Effector memory CD4-positive, alpha-beta T cell (primary cell): ENCODE measurements at regions not wholly inside any gene's neighbourhood (a gene's known extent, or its start where the extent isn't known, plus 50 kb on each side); places are given as distances from the start of the nearest gene placed in this dataset.

ENCODE experiments used
- DNase-seq, 3 donors: peaks; one replicate each; pipeline ENCODE4 v3.0.0-alpha.2; 2020
- H3K27ac ChIP-seq: 2 replicates; pipeline ENCODE4 v1.7.0; 2013; ENCODE audit warnings: mild to moderate bottlenecking, low read length, moderate library complexity; ENCODE audit not compliant: insufficient read depth, poor library complexity, severe bottlenecking
- H3K27me3 ChIP-seq: replicated peaks from 2 replicates; pipeline ENCODE4 v1.7.0; 2013; ENCODE audit warnings: mild to moderate bottlenecking, low read length; ENCODE audit not compliant: insufficient read depth, control insufficient read depth, poor library complexity, severe bottlenecking
- H3K36me3 ChIP-seq: 2 replicates; pipeline ENCODE4 v1.7.0; 2013; ENCODE audit warnings: mild to moderate bottlenecking, low read length, moderate library complexity; ENCODE audit not compliant: control insufficient read depth, insufficient read depth
- H3K4me1 ChIP-seq: 2 replicates; pipeline ENCODE4 v1.7.0; 2013; ENCODE audit warnings: low read length, mild to moderate bottlenecking; ENCODE audit not compliant: control insufficient read depth, insufficient read depth, poor library complexity, severe bottlenecking
- H3K4me3 ChIP-seq: 2 replicates; pipeline ENCODE4 v1.7.0; 2013; ENCODE audit warnings: low read length, low read depth, mild to moderate bottlenecking; ENCODE audit not compliant: insufficient read depth, poor library complexity, severe bottlenecking
- H3K9me3 ChIP-seq: 2 replicates; pipeline ENCODE4 v1.7.0; 2013; ENCODE audit warnings: mild to moderate bottlenecking, low read length, moderate library complexity; ENCODE audit not compliant: control insufficient read depth

GRCh38 chr2:43123028-43123427 is 103.4 kb downstream of the ZFP36L2 start:
- Histone ChIP-seq H3K4me1 (peaks cover 10% of the 10 kb centered on the region), H3K9me3 (no peaks in the 10 kb centered on the region), H3K36me3 (no peaks in the 10 kb centered on the region), H3K4me3 (no peak overlapping the region), H3K27me3 (no peaks in the 10 kb centered on the region), H3K27ac (no peak overlapping the region)
- no peak for DNase-seq

DNA sequence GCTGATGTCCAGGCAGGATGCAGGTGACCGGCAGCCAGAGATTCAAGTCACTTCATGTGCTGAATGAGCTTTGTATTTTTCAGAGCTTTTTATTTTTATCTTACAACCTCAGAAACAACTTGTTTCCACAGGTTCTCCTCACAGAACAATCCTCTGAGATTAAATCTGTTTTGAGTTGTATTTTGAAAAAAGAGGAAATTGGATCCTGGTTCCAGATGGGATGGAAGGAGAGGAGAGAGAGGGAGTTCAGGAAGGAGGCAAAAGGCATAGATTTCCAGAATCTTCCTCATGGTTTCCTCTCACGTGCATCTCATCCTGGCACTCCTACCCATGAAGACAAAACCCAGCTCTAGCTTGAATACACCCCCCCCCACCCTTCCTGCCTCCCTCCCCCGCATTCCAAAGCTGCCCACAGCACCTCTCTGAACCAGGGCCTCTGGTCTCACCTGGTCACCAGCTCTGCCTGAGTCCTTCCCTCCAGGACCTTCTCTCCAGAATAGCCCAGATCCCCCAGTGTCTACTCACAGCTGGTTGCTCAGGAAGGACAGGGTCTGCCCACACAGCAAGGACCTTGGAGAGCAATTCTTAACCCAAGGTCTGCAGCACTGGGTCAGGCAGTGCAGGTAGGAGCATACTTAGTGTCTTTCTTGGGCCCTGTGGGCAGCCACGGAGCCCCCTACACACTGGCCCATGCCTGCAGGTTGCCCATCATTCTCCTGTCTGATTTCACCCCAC is 104.7 kb downstream of the ZFP36L2 start:
- Histone ChIP-seq H3K4me3 (no peak overlapping the region), H3K36me3 (no peaks in the 10 kb centered on the region), H3K27ac (no peak overlapping the region), H3K9me3 (no peaks in the 10 kb centered on the region), H3K4me1 (no peaks in the 10 kb centered on the region), H3K27me3 (no peaks in the 10 kb centered on the region)
- DNase-seq = no peak

DNA sequence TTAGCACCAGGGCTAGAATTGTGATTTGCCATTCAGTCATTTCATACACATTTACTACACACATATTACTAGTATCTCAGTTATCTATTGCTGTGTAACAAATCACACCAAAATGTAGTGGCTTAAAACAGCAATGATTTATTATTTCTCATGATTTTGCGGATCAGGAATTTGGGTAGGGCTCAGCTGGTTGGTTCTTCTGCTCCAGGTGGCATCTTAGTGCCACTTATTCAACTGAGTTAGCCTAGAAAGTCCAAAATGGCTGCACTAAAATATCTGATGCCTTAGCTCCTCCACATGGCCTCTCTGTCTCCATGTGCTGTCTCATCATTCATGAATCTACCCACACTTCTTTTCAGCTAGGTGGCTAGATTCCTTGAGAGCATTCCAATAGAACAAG is 107.1 kb downstream of the ZFP36L2 start:
- no peak for DNase-seq
- Histone ChIP-seq H3K27ac (no peak overlapping the region), H3K4me1 (no peaks in the 10 kb centered on the region), H3K4me3 (no peak overlapping the region), H3K9me3 (no peaks in the 10 kb centered on the region), H3K36me3 (no peaks in the 10 kb centered on the region), H3K27me3 (no peaks in the 10 kb centered on the region)

DNA sequence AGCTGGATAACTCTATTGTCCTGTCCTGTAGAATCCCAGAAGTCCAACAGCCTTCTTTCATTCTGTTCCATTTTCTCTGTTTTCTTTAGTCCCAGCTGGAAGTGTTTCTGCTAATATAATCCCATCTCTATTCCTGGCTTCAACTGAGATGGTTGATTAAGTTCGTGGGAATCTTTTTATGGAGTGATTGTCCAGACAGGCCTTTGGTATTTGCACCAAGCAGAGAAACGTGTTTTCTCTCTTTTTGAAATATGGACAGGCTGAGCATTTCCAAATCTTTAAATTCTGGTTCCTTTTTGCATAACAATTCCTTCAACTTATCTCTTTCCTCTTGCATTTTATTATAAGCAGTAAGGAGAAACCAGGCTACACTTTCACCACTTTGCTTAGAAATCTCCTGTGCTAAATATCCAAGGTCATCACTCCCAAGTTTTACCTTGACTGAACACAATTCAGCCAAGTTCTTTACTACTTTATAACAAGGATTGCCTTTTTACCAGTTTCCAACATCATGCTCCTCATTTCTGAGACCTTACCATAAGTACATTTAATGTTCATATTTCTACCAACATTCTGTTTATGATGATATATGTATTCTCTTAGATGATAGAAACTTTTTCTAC is 108.8 kb downstream of the ZFP36L2 start:
- Histone ChIP-seq H3K36me3 (no peaks in the 10 kb centered on the region), H3K4me1 (no peaks in the 10 kb centered on the region), H3K9me3 (no peaks in the 10 kb centered on the region), H3K27ac (no peak overlapping the region), H3K4me3 (no peak overlapping the region), H3K27me3 (no peaks in the 10 kb centered on the region)
- DNase-seq = no peak

DNA sequence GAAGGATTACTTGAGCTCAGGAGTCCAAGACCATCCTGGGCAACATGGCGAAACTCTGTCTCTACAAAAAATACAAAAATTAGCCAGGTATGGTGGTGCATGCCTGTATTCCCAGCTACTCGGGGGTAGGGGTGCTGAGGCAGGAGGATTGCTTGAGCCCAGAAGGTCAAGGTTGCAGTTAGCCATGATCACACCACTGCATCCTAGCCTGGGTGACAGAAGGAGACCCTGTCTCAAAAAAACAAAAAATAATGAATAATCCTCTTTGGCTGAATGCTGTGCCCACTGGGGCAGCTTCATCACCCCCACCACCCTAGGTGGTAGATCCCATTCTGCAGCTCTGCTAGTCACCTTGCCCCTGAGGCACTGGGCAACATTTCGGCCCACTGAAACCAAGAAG is 109.4 kb downstream of the ZFP36L2 start:
- Histone ChIP-seq H3K27ac (no peak overlapping the region), H3K4me3 (no peak overlapping the region), H3K9me3 (no peaks in the 10 kb centered on the region), H3K4me1 (no peaks in the 10 kb centered on the region), H3K27me3 (no peaks in the 10 kb centered on the region), H3K36me3 (no peaks in the 10 kb centered on the region)
- no peak for DNase-seq

DNA sequence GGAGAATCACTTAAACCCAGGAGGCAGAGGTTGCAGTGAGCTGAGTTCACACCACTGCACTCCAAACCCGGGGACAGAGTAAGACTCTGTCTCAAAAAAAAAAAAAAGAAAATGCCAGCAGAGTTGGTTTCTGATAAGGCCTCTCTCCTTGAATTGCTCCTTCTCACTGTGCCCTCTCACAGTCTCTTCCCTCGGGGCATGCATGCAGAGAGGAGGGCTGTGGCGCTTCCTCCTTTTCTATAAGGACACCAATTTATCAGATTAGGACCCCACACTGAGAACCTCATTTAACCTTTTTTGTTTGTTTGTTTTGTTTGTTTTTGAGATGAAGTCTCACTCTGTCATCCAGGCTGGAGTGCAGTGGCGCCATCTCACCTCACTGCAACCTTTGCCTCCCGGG is 110.5 kb downstream of the ZFP36L2 start:
- Histone ChIP-seq H3K4me1 (no peaks in the 10 kb centered on the region), H3K27ac (no peak overlapping the region), H3K9me3 (no peaks in the 10 kb centered on the region), H3K4me3 (no peak overlapping the region), H3K36me3 (no peaks in the 10 kb centered on the region), H3K27me3 (no peaks in the 10 kb centered on the region)
- no peak for DNase-seq

- Histone ChIP-seq H3K36me3 (no peaks in the 10 kb centered on the region), H3K27ac (no peak overlapping the region), H3K4me1 (no peaks in the 10 kb centered on the region), H3K27me3 (no peaks in the 10 kb centered on the region), H3K9me3 (no peaks in the 10 kb centered on the region), H3K4me3 (no peak overlapping the region)
- DNase-seq = no peak
Observed at GRCh38 chr2:43114210-43114609, 112.2 kb downstream of the ZFP36L2 start.

- Histone ChIP-seq H3K36me3 (no peaks in the 10 kb centered on the region), H3K4me1 (no peaks in the 10 kb centered on the region), H3K27ac (no peak overlapping the region), H3K4me3 (no peak overlapping the region), H3K27me3 (no peaks in the 10 kb centered on the region), H3K9me3 (no peaks in the 10 kb centered on the region)
- no peak for DNase-seq
Observed at GRCh38 chr2:43111788-43112554, 114.4 kb downstream of the ZFP36L2 start.

GRCh38 chr2:43110442-43110871 is 115.9 kb downstream of the ZFP36L2 start:
- Histone ChIP-seq H3K4me3 (no peak overlapping the region), H3K27me3 (no peaks in the 10 kb centered on the region), H3K27ac (no peak overlapping the region), H3K9me3 (no peaks in the 10 kb centered on the region), H3K36me3 (no peaks in the 10 kb centered on the region), H3K4me1 (no peaks in the 10 kb centered on the region)
- DNase-seq = no peak

GRCh38 chr2:43109261-43109743 is 117.1 kb downstream of the ZFP36L2 start:
- H3K4me3 ChIP-seq = no peak overlapping the region
- H3K36me3 ChIP-seq = no peaks in the 10 kb centered on the region
- H3K4me1 ChIP-seq = no peaks in the 10 kb centered on the region
- no peaks in the 10 kb centered on the region for H3K27me3 ChIP-seq
- H3K9me3 ChIP-seq = no peaks in the 10 kb centered on the region
- DNase-seq = no peak
- H3K27ac ChIP-seq = no peak overlapping the region
